ENCODE measurements at regions not wholly inside any gene's neighbourhood (a gene's known extent, or its start where the extent isn't known, plus 50 kb on each side); places are given as distances from the start of the nearest gene placed in this dataset.

DNA sequence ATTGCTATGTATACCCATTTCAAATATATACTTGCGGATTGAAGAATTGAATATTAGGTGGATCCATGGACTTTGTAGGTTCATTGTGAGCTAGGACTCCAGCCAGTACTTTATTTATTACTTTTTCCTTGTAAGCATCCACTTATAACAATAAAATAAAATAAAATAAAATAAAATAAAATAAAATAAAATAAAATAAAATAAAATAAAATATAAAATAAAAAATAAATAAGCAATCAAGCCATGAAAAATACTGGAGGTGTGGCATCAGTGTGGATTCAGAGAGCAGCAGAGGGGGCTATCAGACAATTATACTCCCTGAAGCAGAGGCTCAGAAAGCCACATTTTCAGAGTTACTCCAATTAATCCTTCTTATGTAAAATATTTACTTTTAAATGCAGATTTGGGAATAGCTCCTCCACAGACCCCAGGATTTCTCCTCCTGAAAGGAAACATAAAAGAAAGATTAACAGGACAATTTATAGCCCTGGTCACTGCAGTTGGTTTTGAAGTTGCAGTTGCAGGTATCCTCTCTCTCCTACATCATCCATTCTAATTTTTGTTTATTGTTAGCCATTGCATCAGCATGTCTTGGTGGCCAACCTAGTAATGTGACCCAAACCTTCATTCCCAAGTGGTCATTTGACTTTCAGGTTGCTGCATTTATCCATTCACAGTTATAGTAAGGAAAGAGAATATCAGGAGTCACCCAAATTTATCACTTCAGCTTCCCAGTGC, 2025.2 kb upstream of the IGFBP7 start:
- Histone ChIP-seq H3K27me3 (ENCODE audit: low read depth) (no peaks in the 10 kb centered on the region), H3K4me1 (no peaks in the 10 kb centered on the region), H3K27ac (replicated peaks) (no peak overlapping the region), H3K9me3 (replicated peaks) (no peaks in the 10 kb centered on the region), H3K4me3 (no peak overlapping the region), H3K36me3 (no peaks in the 10 kb centered on the region)
- intact Hi-C loops (cut with micrococcal nuclease), result no loop called here
- TF ChIP-seq, protein P1, sequence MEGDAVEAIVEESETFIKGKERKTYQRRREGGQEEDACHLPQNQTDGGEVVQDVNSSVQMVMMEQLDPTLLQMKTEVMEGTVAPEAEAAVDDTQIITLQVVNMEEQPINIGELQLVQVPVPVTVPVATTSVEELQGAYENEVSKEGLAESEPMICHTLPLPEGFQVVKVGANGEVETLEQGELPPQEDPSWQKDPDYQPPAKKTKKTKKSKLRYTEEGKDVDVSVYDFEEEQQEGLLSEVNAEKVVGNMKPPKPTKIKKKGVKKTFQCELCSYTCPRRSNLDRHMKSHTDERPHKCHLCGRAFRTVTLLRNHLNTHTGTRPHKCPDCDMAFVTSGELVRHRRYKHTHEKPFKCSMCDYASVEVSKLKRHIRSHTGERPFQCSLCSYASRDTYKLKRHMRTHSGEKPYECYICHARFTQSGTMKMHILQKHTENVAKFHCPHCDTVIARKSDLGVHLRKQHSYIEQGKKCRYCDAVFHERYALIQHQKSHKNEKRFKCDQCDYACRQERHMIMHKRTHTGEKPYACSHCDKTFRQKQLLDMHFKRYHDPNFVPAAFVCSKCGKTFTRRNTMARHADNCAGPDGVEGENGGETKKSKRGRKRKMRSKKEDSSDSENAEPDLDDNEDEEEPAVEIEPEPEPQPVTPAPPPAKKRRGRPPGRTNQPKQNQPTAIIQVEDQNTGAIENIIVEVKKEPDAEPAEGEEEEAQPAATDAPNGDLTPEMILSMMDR (IDR thresholded peaks at IDR 0.05; ENCODE audit: borderline replicate concordance), result no peak
- no peak for DNase-seq

DNA sequence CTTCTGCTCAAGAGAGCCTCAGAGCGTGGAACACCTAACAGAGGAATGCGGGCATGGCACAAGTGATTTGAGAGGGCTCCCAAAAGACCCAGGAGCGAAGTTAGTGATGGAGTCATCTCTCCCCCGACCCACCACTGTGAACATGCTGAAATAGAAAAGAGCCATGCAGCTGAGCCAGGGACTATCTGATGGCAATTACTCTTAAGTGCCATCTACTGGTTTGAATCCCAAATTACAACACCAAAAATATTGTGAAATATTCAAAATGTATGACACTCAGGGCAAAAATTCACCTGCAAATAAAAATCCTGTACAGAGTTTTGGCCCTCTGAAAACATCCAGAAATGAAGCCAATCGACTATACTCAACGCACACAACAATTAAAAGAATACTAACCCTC, 2038.9 kb upstream of the ADGRL3 start:
- H3K36me3 ChIP-seq, result no peaks in the 10 kb centered on the region
- peaks cover 19% of the 10 kb centered on the region for H3K9me3 ChIP-seq (replicated peaks)
- no peaks in the 10 kb centered on the region for H3K4me1 ChIP-seq
- H3K4me3 ChIP-seq, result no peak overlapping the region
- no peak overlapping the region for H3K27ac ChIP-seq (replicated peaks)
- no peaks in the 10 kb centered on the region for H3K27me3 ChIP-seq (ENCODE audit: low read depth)
- no peak for DNase-seq
- intact Hi-C loops (cut with micrococcal nuclease), result no loop called here
- TF ChIP-seq, protein P1 (IDR thresholded peaks at IDR 0.05; ENCODE audit: borderline replicate concordance), result no peak

DNA sequence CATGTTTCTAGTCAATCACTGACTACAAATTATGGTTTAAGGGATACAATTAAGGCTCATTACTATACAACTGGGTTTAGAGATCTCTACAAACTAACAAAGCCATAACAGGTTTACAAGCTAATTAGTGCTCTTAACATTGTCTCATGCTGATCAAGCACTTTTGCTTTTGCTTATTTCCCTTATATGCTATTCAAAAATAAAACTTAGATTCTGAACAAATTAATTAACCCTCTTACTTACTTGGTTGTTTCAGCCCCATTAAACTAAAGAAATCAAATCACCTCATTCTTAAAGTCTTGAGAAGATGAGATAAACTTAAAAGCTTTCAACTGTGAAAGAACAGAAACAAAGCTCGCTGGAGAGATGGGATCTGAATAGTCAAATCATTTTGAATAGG, 2024.5 kb upstream of the ADGRL3 start:
- H3K9me3 ChIP-seq (replicated peaks), result no peaks in the 10 kb centered on the region
- no peak overlapping the region for H3K27ac ChIP-seq (replicated peaks)
- TF ChIP-seq, protein P1 (IDR thresholded peaks at IDR 0.05; ENCODE audit: borderline replicate concordance), result no peak
- no peaks in the 10 kb centered on the region for H3K36me3 ChIP-seq
- DNase-seq, result no peak
- H3K4me3 ChIP-seq, result no peak overlapping the region
- intact Hi-C loops (cut with micrococcal nuclease), result no loop called here
- no peaks in the 10 kb centered on the region for H3K27me3 ChIP-seq (ENCODE audit: low read depth)
- H3K4me1 ChIP-seq, result no peaks in the 10 kb centered on the region

DNA sequence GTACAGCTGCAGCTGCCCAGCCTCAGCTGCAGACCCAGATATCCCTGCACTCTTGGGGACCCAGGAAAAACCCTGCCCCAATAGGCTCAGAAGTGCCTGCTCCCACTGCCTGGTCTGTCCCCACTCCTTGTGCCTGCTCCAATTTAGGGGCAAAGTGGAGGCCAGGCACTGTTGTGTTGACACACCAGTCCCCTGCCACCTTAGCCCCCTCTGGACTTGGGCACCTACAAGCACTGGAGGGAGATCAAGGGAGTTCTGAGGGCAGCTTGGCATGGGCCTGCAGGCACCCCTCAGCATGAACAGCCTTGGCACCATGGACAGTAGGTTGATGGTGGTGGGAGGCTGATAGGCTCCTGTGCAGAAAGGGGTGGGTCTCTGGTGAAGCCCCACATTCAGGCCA, 2020.8 kb upstream of the ADGRL3 start:
- no peak for DNase-seq
- H3K4me1 ChIP-seq, result no peaks in the 10 kb centered on the region
- no peak overlapping the region for H3K4me3 ChIP-seq
- intact Hi-C loops (cut with micrococcal nuclease), result no loop called here
- no peaks in the 10 kb centered on the region for H3K27me3 ChIP-seq (ENCODE audit: low read depth)
- TF ChIP-seq, protein P1 (IDR thresholded peaks at IDR 0.05; ENCODE audit: borderline replicate concordance), result no peak
- H3K9me3 ChIP-seq (replicated peaks), result no peaks in the 10 kb centered on the region
- H3K36me3 ChIP-seq, result no peaks in the 10 kb centered on the region
- H3K27ac ChIP-seq (replicated peaks), result no peak overlapping the region

DNA sequence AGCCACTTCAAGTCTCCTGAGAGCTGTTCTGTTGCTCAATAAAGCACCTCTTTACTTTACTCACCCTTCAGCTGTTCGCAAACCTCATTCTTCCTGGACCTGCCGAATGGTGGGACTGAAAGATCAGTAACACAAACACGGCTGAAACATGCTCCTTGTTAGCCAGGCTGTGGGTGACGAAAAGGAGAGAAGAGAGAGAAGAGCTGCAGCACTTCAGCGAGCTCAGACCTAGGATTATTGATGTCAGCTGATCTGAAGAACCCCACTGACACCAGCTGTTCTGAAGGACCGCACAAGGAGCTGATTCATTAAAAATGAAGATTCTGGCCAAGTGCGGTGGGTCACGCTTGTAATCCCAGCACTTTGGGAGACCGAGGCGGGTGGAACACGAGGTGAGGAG, 2020.0 kb upstream of the ADGRL3 start:
- H3K4me1 ChIP-seq, result no peaks in the 10 kb centered on the region
- no peaks in the 10 kb centered on the region for H3K27me3 ChIP-seq (ENCODE audit: low read depth)
- H3K9me3 ChIP-seq (replicated peaks), result no peaks in the 10 kb centered on the region
- TF ChIP-seq, protein P1 (IDR thresholded peaks at IDR 0.05; ENCODE audit: borderline replicate concordance), result no peak
- H3K36me3 ChIP-seq, result no peaks in the 10 kb centered on the region
- DNase-seq, result no peak
- intact Hi-C loops (cut with micrococcal nuclease), result no loop called here
- no peak overlapping the region for H3K4me3 ChIP-seq
- H3K27ac ChIP-seq (replicated peaks), result no peak overlapping the region

Data from left ventricle myocardium inferior (tissue), 1 donor.